Trophoblast cell (in vitro differentiated cells and primary cell): ENCODE measurements at regions not wholly inside any gene's neighbourhood (a gene's known extent, or its start where the extent isn't known, plus 50 kb on each side); places are given as distances from the start of the nearest gene placed in this dataset.
A peak's percentile ranks its signal among the peaks of the same experiment; 100 is the strongest.

Source experiments
- DNase-seq, 2 donors: peaks; one replicate each; pipeline ENCODE4 v3.0.0-alpha.2; 2016
- H2AFZ ChIP-seq: 2 replicates; pipeline ENCODE4 v1.6.1; 2013; ENCODE audit warnings: low read length, moderate library complexity, mild to moderate bottlenecking; ENCODE audit not compliant: insufficient read depth, poor library complexity
- H2AK5ac ChIP-seq: 2 replicates; pipeline ENCODE4 v1.6.1; 2013; ENCODE audit warnings: mild to moderate bottlenecking, low read length
- H2BK120ac ChIP-seq: 2 replicates; pipeline ENCODE4 v1.6.1; 2013; ENCODE audit warnings: low read length, mild to moderate bottlenecking, moderate library complexity; ENCODE audit not compliant: insufficient read depth, poor library complexity
- H2BK12ac ChIP-seq: 2 replicates; pipeline ENCODE4 v1.6.1; 2013; ENCODE audit warnings: mild to moderate bottlenecking, low read length, moderate library complexity
- H2BK5ac ChIP-seq: 2 replicates; pipeline ENCODE4 v1.6.1; 2013; ENCODE audit warnings: low read length, low read depth, moderate library complexity, mild to moderate bottlenecking; ENCODE audit not compliant: poor library complexity
- H3K14ac ChIP-seq: 2 replicates; pipeline ENCODE4 v1.6.1; 2013; ENCODE audit warnings: mild to moderate bottlenecking, low read length
- H3K18ac ChIP-seq: 2 replicates; pipeline ENCODE4 v1.6.1; 2013; ENCODE audit warnings: mild to moderate bottlenecking, low read length
- H3K23ac ChIP-seq: 2 replicates; pipeline ENCODE4 v1.6.1; 2013; ENCODE audit warnings: low read length
- H3K27ac ChIP-seq: 2 replicates; pipeline ENCODE4 v1.5.1; 2013; ENCODE audit warnings: low read depth, mild to moderate bottlenecking, inconsistent platforms, low read length, moderate library complexity
- H3K27me3 ChIP-seq: 2 replicates; pipeline ENCODE4 v1.6.1; 2013; ENCODE audit warnings: inconsistent platforms, mild to moderate bottlenecking, low read length, moderate library complexity; ENCODE audit not compliant: insufficient read depth
- H3K36me3 ChIP-seq, 2 experiments: 1 replicate in 1 of 2; 2 replicates in 1 of 2; pipeline ENCODE4 v1.6.1; 2013; ENCODE audit warnings: low read length in 2 of 2, mild to moderate bottlenecking in 2 of 2, moderate library complexity in 1 of 2; ENCODE audit not compliant: insufficient read depth in 2 of 2, control insufficient read depth in 1 of 2
- H3K4ac ChIP-seq: 2 replicates; pipeline ENCODE4 v1.6.1; 2013; ENCODE audit warnings: low read depth, mild to moderate bottlenecking, low read length, moderate library complexity
- H3K4me1 ChIP-seq, 2 experiments: 1 replicate in 1 of 2; 2 replicates in 1 of 2; pipeline ENCODE4 v1.6.1; 2013; ENCODE audit warnings: low read length in 2 of 2, mild to moderate bottlenecking in 2 of 2, moderate library complexity in 1 of 2; ENCODE audit not compliant: insufficient read depth in 2 of 2, control insufficient read depth in 1 of 2
- H3K4me2 ChIP-seq: 2 replicates; pipeline ENCODE4 v1.6.1; 2013; ENCODE audit warnings: inconsistent platforms, mild to moderate bottlenecking, low read length, moderate library complexity
- H3K4me3 ChIP-seq: 2 replicates; pipeline ENCODE4 v1.5.1; 2013; ENCODE audit warnings: mild to moderate bottlenecking, low read depth, low read length, inconsistent platforms
- H3K79me1 ChIP-seq: one replicate; pipeline ENCODE4 v1.6.1; 2013; ENCODE audit warnings: low read length
- H3K79me2 ChIP-seq: 2 replicates; pipeline ENCODE4 v1.6.1; 2013; ENCODE audit warnings: low read length, mild to moderate bottlenecking; ENCODE audit not compliant: control insufficient read depth, insufficient read depth, poor library complexity
- H3K9ac ChIP-seq: 2 replicates; pipeline ENCODE4 v1.6.1; 2013; ENCODE audit warnings: mild to moderate bottlenecking, low read length
- H3K9me3 ChIP-seq: 2 replicates; pipeline ENCODE4 v1.6.1; 2013; ENCODE audit warnings: low read depth, mild to moderate bottlenecking, control low read depth, inconsistent platforms, low read length; ENCODE audit not compliant: insufficient read depth
- H4K12ac ChIP-seq: 2 replicates; pipeline ENCODE4 v1.6.1; 2013; ENCODE audit warnings: low read depth, mild to moderate bottlenecking, low read length, moderate library complexity
- H4K8ac ChIP-seq: 2 replicates; pipeline ENCODE4 v1.6.1; 2013; ENCODE audit warnings: low read depth, mild to moderate bottlenecking, low read length, moderate library complexity
- H4K91ac ChIP-seq: one replicate; pipeline ENCODE4 v1.6.1; 2013; ENCODE audit warnings: low read depth, mild to moderate bottlenecking, low read length, moderate library complexity
- WGBS: extraction: QIAGEN DNeasy Blood & Tissue Kit; methylation state at CpG from one replicate; pipeline ENCODE4 v1.1.7; 2013; ENCODE audit warnings: missing lambda C conversion rate; ENCODE audit not compliant: insufficient read length, insufficient coverage; ENCODE audit errors: extremely low coverage; 5-methylcytosine and 5-hydroxymethylcytosine counted together

DNA sequence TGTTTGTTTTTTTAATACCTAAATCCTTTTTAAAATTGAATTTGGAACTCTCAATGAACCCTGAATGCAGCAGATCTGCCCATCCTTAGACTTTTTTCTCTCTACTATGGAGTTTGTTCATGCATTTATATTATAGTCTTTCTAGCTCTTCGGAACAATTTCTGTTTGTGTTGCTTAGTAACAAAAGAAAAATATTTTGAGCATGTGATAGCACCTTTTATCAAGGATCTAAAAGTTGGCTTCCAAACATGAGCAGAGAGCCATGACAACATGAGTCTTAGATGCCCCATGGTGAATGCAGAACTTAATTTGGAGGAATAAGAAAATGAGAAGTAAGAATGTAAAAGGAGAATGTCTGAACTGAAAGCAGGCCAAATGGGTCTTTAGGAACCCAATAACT, 133.7 kb downstream of the EDN1 start:
- no peak overlapping the region for H3K18ac ChIP-seq
- no peak overlapping the region for H3K4me2 ChIP-seq
- no peak overlapping the region for H4K12ac ChIP-seq
- no peak overlapping the region for H3K14ac ChIP-seq
- no peak overlapping the region for H2BK12ac ChIP-seq
- peak in 1 of 2 donors; percentile 65 for DNase-seq
- no peak overlapping the region for H2AFZ ChIP-seq
- no peak overlapping the region for H3K9ac ChIP-seq
- no peaks in the 10 kb centered on the region for H3K4me1 ChIP-seq
- H3K27ac ChIP-seq = no peak overlapping the region
- H3K9me3 ChIP-seq = no peaks in the 10 kb centered on the region
- H3K4ac ChIP-seq = no peak overlapping the region
- H2BK5ac ChIP-seq = no peak overlapping the region
- H2AK5ac ChIP-seq = no peak overlapping the region
- H3K79me2 ChIP-seq = no peaks in the 10 kb centered on the region
- H3K27me3 ChIP-seq = no peaks in the 10 kb centered on the region
- no peak overlapping the region for H3K23ac ChIP-seq
- H2BK120ac ChIP-seq = no peak overlapping the region
- no peak overlapping the region for H3K4me3 ChIP-seq
- no peak overlapping the region for H4K8ac ChIP-seq
- no CpG with 5 or more reads among the region's 1 CpG for WGBS
- no peak overlapping the region for H4K91ac ChIP-seq
- H3K79me1 ChIP-seq = no peaks in the 10 kb centered on the region
- H3K36me3 ChIP-seq = no peaks in the 10 kb centered on the region

DNA sequence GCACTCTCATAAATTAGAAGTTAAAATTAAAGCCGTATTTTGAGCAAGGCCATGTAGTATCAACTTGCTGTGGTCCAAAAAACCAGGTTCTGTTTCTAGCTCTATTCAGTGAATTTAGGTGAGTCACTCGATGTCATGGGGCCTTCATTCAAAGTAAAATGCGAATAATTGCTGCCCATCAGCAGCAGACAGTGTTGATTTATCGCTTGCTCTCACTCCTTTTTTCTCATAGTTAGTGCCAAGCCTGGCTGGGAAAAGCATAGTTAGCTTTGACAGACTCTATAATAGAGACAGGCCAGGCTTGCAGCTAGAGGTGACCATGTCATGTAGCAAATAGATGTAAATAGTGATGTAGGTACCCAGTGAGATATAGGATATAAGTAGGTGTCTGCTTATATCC, 136.0 kb downstream of the EDN1 start:
- Histone ChIP-seq H3K27me3 (no peaks in the 10 kb centered on the region), H3K23ac (no peak overlapping the region), H3K14ac (no peak overlapping the region), H3K79me2 (no peaks in the 10 kb centered on the region), H3K4ac (no peak overlapping the region), H3K4me3 (no peak overlapping the region), H3K9me3 (no peaks in the 10 kb centered on the region), H4K91ac (no peak overlapping the region), H4K8ac (no peak overlapping the region), H2BK5ac (no peak overlapping the region), H3K9ac (no peak overlapping the region), H3K36me3 (no peaks in the 10 kb centered on the region), H3K79me1 (no peaks in the 10 kb centered on the region), H3K27ac (no peak overlapping the region), H3K4me2 (no peak overlapping the region), H2AFZ (no peak overlapping the region), H2BK12ac (no peak overlapping the region), H2BK120ac (no peak overlapping the region), H3K18ac (no peak overlapping the region), H4K12ac (no peak overlapping the region), H2AK5ac (no peak overlapping the region), H3K4me1 (no peaks in the 10 kb centered on the region)
- DNase-seq = no peak
- no CpG with 5 or more reads among the region's 4 CpGs for WGBS

DNA sequence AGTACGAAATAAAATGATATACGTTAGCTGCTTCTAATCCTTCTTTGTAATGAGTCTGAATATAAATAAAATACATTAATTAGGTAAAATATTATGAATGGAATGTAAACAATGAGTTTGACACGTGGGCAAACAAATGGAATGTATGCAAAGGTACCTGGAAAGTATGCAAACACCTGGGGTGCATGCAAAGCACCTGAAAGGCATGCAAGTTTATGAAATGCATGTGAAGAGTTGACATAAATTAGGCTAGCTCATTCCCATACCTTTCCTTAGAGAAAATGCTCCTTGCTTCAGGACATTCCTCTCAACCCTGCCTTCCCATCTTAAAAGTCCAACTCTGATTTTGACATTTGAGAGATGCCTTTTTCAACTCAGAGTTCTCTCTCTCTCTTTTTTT, 140.9 kb downstream of the EDN1 start:
- Histone ChIP-seq H3K27ac (no peak overlapping the region), H2BK12ac (no peak overlapping the region), H3K9ac (no peak overlapping the region), H4K12ac (no peak overlapping the region), H4K91ac (no peak overlapping the region), H3K14ac (no peak overlapping the region), H3K18ac (no peak overlapping the region), H3K4me2 (no peak overlapping the region), H2BK120ac (no peak overlapping the region), H3K79me2 (no peaks in the 10 kb centered on the region), H3K4me3 (no peak overlapping the region), H3K9me3 (no peaks in the 10 kb centered on the region), H3K36me3 (no peaks in the 10 kb centered on the region), H2AK5ac (no peak overlapping the region), H3K27me3 (no peaks in the 10 kb centered on the region), H2AFZ (no peak overlapping the region), H3K23ac (no peak overlapping the region), H4K8ac (no peak overlapping the region), H2BK5ac (no peak overlapping the region), H3K79me1 (no peaks in the 10 kb centered on the region), H3K4me1 (no peaks in the 10 kb centered on the region), H3K4ac (no peak overlapping the region)
- WGBS = no CpG with 5 or more reads among the region's 3 CpGs
- DNase-seq = no peak

DNA sequence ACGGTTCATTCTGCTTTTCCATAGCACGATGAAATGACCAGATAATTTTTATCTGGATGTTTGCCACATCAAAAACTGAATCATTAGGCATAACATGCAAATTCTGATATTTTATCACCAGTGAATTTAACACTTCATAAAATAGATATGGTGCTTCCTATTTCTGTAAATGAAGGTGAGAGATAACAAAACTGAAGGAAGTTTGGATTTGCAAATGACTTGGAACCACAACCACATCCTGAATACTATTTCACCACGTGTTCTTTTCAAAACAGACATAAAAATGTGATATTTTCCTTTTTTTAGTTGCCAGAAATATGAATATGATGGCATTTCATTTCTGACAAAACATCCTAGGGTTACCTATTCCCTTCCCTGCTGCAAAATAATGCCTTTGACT, 146.1 kb downstream of the EDN1 start:
- Histone ChIP-seq H2BK12ac (no peak overlapping the region), H4K8ac (no peak overlapping the region), H4K91ac (no peak overlapping the region)

More for the DNA sequence above, 146.1 kb downstream of the EDN1 start:
- WGBS = no CpG with 5 or more reads among the region's 3 CpGs
- H2AK5ac ChIP-seq = no peak overlapping the region
- no peaks in the 10 kb centered on the region for H3K9me3 ChIP-seq
- H2AFZ ChIP-seq = no peak overlapping the region
- H2BK120ac ChIP-seq = no peak overlapping the region
- no peaks in the 10 kb centered on the region for H3K79me2 ChIP-seq
- no peak overlapping the region for H3K27ac ChIP-seq
- H3K36me3 ChIP-seq = no peaks in the 10 kb centered on the region
- no peak overlapping the region for H2BK5ac ChIP-seq
- DNase-seq = no peak
- no peak overlapping the region for H3K9ac ChIP-seq
- no peak overlapping the region for H3K4ac ChIP-seq
- no peak overlapping the region for H3K18ac ChIP-seq
- no peaks in the 10 kb centered on the region for H3K79me1 ChIP-seq
- H3K23ac ChIP-seq = no peak overlapping the region
- no peaks in the 10 kb centered on the region for H3K4me1 ChIP-seq
- H4K12ac ChIP-seq = no peak overlapping the region
- H3K27me3 ChIP-seq = no peaks in the 10 kb centered on the region
- no peak overlapping the region for H3K14ac ChIP-seq
- H3K4me3 ChIP-seq = no peak overlapping the region
- H3K4me2 ChIP-seq = no peak overlapping the region
